ENCODE measurements at regions not wholly inside any gene's neighbourhood (a gene's known extent, or its start where the extent isn't known, plus 50 kb on each side); places are given as distances from the start of the nearest gene placed in this dataset.

DNA sequence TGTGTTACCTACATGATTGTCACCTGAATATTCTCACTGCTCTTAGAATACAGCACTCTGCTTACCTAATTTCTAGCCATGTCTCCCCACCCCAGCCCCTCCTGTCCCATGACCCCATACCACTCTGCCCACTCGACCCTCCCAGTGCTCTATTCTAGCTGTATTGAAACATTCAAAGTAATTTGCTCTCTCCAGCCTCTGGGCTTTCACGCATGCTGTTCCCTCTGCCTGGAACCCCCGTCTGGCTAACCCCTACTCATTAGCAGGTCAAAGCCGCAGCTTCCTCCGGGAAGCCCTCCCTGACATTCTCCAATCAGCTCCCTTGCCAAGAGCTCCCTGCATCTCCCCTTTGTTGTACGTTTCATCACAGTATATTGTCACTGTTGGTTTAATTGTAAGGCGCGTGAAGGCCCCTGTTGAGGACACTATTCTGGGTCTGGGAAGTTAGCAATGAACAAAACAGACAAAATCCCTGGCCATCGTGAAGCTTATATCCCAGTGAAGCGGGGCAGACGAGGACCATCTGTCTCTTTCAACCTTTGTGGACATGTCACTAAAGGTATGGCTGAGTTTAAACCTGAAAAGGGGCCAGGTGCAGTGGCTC, 72.3 kb upstream of the LHX1 start:
- TF ChIP-seq, protein P1, sequence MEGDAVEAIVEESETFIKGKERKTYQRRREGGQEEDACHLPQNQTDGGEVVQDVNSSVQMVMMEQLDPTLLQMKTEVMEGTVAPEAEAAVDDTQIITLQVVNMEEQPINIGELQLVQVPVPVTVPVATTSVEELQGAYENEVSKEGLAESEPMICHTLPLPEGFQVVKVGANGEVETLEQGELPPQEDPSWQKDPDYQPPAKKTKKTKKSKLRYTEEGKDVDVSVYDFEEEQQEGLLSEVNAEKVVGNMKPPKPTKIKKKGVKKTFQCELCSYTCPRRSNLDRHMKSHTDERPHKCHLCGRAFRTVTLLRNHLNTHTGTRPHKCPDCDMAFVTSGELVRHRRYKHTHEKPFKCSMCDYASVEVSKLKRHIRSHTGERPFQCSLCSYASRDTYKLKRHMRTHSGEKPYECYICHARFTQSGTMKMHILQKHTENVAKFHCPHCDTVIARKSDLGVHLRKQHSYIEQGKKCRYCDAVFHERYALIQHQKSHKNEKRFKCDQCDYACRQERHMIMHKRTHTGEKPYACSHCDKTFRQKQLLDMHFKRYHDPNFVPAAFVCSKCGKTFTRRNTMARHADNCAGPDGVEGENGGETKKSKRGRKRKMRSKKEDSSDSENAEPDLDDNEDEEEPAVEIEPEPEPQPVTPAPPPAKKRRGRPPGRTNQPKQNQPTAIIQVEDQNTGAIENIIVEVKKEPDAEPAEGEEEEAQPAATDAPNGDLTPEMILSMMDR (IDR thresholded peaks at IDR 0.05): no peak
- no peak for TF ChIP-seq POLR2A (IDR thresholded peaks at IDR 0.05)

All from thyroid gland (tissue), 4 donors.